ENCODE measurements at regions not wholly inside any gene's neighbourhood (a gene's known extent, or its start where the extent isn't known, plus 50 kb on each side); places are given as distances from the start of the nearest gene placed in this dataset.

DNA sequence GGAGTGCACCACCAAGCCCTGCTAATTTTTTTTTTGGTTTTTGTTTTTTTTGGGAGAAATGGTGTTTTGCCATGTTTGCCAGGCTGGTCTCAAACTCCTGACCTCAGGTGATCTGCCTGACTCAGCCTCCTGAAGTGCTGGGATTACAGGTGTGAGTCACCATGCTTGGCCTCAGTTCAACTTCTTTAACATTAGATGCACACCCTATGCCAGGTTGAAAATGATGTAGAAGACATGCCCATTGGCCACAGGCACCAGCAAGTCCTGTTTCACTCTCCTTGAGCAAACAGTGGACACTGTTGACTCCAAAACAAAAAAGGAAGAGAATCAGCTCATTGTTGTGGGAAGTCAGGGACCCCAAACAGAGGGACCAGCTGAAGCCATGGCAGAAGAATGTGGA, 1205.3 kb downstream of the REEP3 start:
- H3K4me1 ChIP-seq (ENCODE audit: low read depth), result no peaks in the 10 kb centered on the region
- no peak overlapping the region for H3K4me3 ChIP-seq
- DNase-seq (no peak), ATAC-seq (peak; percentile 31)
- H3K9me3 ChIP-seq, result no peaks in the 10 kb centered on the region
- H3K36me3 ChIP-seq (ENCODE audit: low read depth), result no peaks in the 10 kb centered on the region
- TF ChIP-seq CTCF (IDR thresholded peaks at IDR 0.05), result no peak
- intact Hi-C loops (cut with DNase I, micrococcal nuclease), result no loop called here

DNA sequence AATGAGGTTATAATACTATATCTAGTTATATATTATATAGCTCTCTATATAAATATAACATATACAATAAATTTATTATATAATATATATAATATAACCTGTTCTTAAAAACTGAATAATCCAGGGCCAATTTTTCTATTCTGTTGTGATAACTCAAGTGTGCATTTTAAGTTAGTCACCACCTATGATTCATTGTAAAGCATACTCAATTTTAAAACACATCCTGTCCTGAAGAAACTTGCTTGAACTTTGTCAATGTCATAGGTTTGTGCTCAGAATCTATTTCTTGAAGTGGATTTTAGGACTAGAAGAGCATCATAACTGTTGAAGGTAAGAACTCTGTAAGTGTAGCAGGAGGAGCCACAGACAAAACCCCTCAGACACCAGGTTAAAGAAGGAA, 1209.8 kb downstream of the REEP3 start:
- ATAC-seq (peak; percentile 28), DNase-seq (no peak)
- no peak for TF ChIP-seq CTCF (IDR thresholded peaks at IDR 0.05)
- Histone ChIP-seq H3K4me3 (no peak overlapping the region), H3K4me1 (ENCODE audit: low read depth) (no peaks in the 10 kb centered on the region), H3K9me3 (no peaks in the 10 kb centered on the region), H3K36me3 (ENCODE audit: low read depth) (no peaks in the 10 kb centered on the region)
- intact Hi-C loops (cut with DNase I, micrococcal nuclease), result no loop called here

DNA sequence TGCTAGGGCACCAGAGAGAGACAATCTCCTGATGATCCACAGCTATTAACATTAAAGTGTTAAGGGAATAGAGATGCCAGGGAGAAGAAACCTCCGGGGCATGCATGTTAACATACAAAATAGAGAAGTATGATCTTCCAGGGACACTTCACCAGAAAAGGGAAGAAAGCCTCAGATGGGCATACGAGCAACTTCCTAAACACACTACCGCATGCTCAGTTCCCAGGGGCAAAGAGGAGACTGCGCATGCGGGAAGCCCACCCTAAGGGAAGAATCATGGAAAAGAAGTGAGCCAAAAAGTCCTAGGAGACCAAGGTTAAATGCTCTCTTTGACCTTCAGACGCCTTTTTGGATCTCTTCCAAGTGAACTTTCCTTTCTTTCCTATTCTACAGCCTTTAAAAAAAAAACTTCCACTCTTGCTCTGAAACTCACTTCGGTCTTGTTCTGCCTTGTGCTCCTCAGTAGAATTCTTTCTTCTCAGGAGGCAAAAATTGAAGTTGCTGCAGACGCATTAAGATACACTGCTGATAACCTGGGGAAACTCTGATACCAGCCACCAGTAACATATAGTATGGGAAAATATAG, 1211.3 kb downstream of the REEP3 start:
- H3K4me1 ChIP-seq (ENCODE audit: low read depth), result no peaks in the 10 kb centered on the region
- intact Hi-C loops (cut with DNase I, micrococcal nuclease), result no loop called here
- DNase-seq (no peak), ATAC-seq (no peak)
- TF ChIP-seq CTCF (IDR thresholded peaks at IDR 0.05), result no peak
- no peak overlapping the region for H3K4me3 ChIP-seq
- no peaks in the 10 kb centered on the region for H3K9me3 ChIP-seq
- H3K36me3 ChIP-seq (ENCODE audit: low read depth), result no peaks in the 10 kb centered on the region

DNA sequence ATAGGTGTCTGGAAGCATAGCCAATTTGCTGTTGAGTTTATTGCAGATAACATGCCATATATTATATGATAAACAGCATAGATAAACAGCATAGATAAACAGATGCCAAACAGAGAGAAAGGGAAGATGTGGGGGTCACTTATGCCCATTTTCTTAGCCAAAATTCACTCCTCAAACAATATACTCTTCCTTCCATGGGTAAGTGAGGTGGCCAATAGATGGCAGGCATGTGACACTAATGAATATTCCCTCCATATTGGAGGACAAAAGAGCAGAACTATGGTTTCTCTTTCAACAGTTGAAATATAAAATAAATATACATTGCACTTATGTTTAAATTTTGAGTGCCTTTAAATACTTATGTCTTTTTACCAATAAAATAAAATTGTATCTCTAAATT, 1212.8 kb downstream of the REEP3 start:
- peak; percentile 40 for ATAC-seq
- TF ChIP-seq CTCF (IDR thresholded peaks at IDR 0.05), result no peak

GRCh38 chr10:64738462-64738861, 1217.3 kb downstream of the REEP3 start:
- TF ChIP-seq CTCF (IDR thresholded peaks at IDR 0.05), result no peak
- ATAC-seq (no peak), DNase-seq (no peak)
- no peaks in the 10 kb centered on the region for H3K36me3 ChIP-seq (ENCODE audit: low read depth)
- no peaks in the 10 kb centered on the region for H3K4me1 ChIP-seq (ENCODE audit: low read depth)
- intact Hi-C loops (cut with DNase I, micrococcal nuclease), result no loop called here
- no peak overlapping the region for H3K4me3 ChIP-seq
- no peaks in the 10 kb centered on the region for H3K9me3 ChIP-seq

More for the DNA sequence above, 1212.8 kb downstream of the REEP3 start:
- Histone ChIP-seq H3K4me1 (ENCODE audit: low read depth) (no peaks in the 10 kb centered on the region), H3K36me3 (ENCODE audit: low read depth) (no peaks in the 10 kb centered on the region), H3K4me3 (no peak overlapping the region), H3K9me3 (no peaks in the 10 kb centered on the region)
- peak in 1 of 3 donors; percentile 62 for DNase-seq
- intact Hi-C loops (cut with DNase I, micrococcal nuclease), result no loop called here

DNA sequence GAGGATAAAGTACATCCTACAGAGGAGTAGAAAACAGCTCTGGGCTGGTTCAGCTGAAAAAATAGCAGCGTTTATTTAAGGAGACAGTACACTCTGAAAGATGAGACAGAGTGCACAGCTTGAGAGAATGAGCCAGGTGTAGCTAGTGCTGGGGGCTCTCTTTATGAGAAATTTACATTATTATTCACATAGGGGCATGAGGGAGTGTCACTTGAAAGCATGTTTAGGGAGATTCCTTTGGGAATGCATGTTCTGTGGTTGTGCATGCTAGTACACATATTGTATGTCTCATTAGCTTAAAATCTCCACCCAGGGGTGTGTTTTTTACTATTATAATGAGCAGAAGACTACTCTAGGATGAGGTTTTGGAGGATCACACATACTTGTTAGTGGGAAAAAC, 1224.4 kb downstream of the REEP3 start:
- no peak for TF ChIP-seq CTCF (IDR thresholded peaks at IDR 0.05)
- intact Hi-C loops (cut with DNase I, micrococcal nuclease), result no loop called here
- no peak for DNase-seq

More for the DNA sequence above, 1224.4 kb downstream of the REEP3 start:
- H3K4me1 ChIP-seq (ENCODE audit: low read depth), result no peaks in the 10 kb centered on the region
- H3K9me3 ChIP-seq, result no peaks in the 10 kb centered on the region
- H3K36me3 ChIP-seq (ENCODE audit: low read depth), result no peaks in the 10 kb centered on the region
- H3K4me3 ChIP-seq, result no peak overlapping the region
- no peak for ATAC-seq
